Activated CD8-positive, alpha-beta T cell treated with anti-CD3 and anti-CD28 coated beads, Interleukin-2, amount 10 ng/mL, durations not matched to agents 7 days and 5 days (primary cell): ENCODE measurements at regions not wholly inside any gene's neighbourhood (a gene's known extent, or its start where the extent isn't known, plus 50 kb on each side); places are given as distances from the start of the nearest gene placed in this dataset.

ENCODE experiments used
- ATAC-seq: fragments of 150-1000 bp; cut with Tn5 transposase; one replicate; pipeline ENCODE4 v1.10.0; 2021; ENCODE audit warnings: moderate library complexity
- CTCF ChIA-PET: fragments of 350-600 bp; sonication (Branson Sonifier 250); formaldehyde crosslinking; loops from one replicate; lab custom pipeline; 2021; ENCODE audit warnings: antibody characterized with exemption; lab: Charles Lee
- POLR2A ChIA-PET: fragments of 350-600 bp; sonication (Branson Sonifier 250); formaldehyde crosslinking; loops from one replicate; lab custom pipeline; 2021; ENCODE audit warnings: antibody characterized with exemption; lab: Charles Lee
- DNase-seq: peaks from one replicate; pipeline ENCODE4 v3.0.0-alpha.2; 2020
- H3K27ac Mint-ChIP-seq: one replicate; pipeline ENCODE4 v1.8.0; 2021; ENCODE audit warnings: mild to moderate bottlenecking, mixed read lengths
- H3K27me3 Mint-ChIP-seq: one replicate; pipeline ENCODE4 v1.8.0; 2021; ENCODE audit warnings: low read depth, mixed read lengths
- H3K36me3 Mint-ChIP-seq: one replicate; pipeline ENCODE4 v1.8.0; 2021; ENCODE audit warnings: low read depth, mixed read lengths
- H3K4me1 Mint-ChIP-seq: one replicate; pipeline ENCODE4 v1.8.0; 2021; ENCODE audit warnings: low read depth, mixed read lengths
- H3K4me3 Mint-ChIP-seq: one replicate; pipeline ENCODE4 v1.8.0; 2021; ENCODE audit warnings: mild to moderate bottlenecking, mixed read lengths
- H3K9me3 Mint-ChIP-seq: one replicate; pipeline ENCODE4 v1.8.0; 2022; ENCODE audit warnings: mixed read lengths; ENCODE audit not compliant: insufficient read depth

GRCh38 chr16:86019446-86020047, 120.6 kb downstream of the IRF8 start:
- ATAC-seq (no peak), DNase-seq (no peak)
- ChIA-PET CTCF (interaction anchor here (1.8 to 17.5 kb wide), 2 partner anchors 33 to 198 kb away, joined by 6 to 222 read pairs; no protein-coding TSS in a partner anchor), POLR2A (no interaction called here)
- Mint-ChIP-seq H3K4me3 (no peak overlapping the region), H3K27ac (no peak overlapping the region), H3K9me3 (peaks cover 20% of the 10 kb centered on the region), H3K4me1 (peaks cover 9% of the 10 kb centered on the region), H3K36me3 (peaks cover 5% of the 10 kb centered on the region), H3K27me3 (peaks cover 33% of the 10 kb centered on the region)

- Mint-ChIP-seq H3K27ac (no peak overlapping the region), H3K27me3 (peaks cover 35% of the 10 kb centered on the region), H3K9me3 (peaks cover 20% of the 10 kb centered on the region), H3K36me3 (peaks cover 5% of the 10 kb centered on the region), H3K4me3 (no peak overlapping the region), H3K4me1 (peaks cover 8% of the 10 kb centered on the region)
- DNase-seq (no peak), ATAC-seq (no peak)
- ChIA-PET POLR2A (no interaction called here), CTCF (interaction anchor here (17.5 kb wide), 1 partner anchor 199 kb away, joined by 222 read pairs; no protein-coding TSS in a partner anchor)
Observed at GRCh38 chr16:86020971-86021370, 122.0 kb downstream of the IRF8 start.

GRCh38 chr16:86022381-86022960, 123.5 kb downstream of the IRF8 start:
- Mint-ChIP-seq H3K9me3 (peaks cover 20% of the 10 kb centered on the region), H3K36me3 (peaks cover 5% of the 10 kb centered on the region), H3K4me3 (no peak overlapping the region), H3K27me3 (peaks cover 31% of the 10 kb centered on the region), H3K27ac (no peak overlapping the region), H3K4me1 (peaks cover 8% of the 10 kb centered on the region)
- no peak for DNase-seq
- ATAC-seq: no peak
- ChIA-PET CTCF (interaction anchor here (1.4 to 17.5 kb wide), 2 partner anchors 35 to 201 kb away, joined by 3 to 222 read pairs; no protein-coding TSS in a partner anchor), POLR2A (interaction anchor here (0.9 to 1.1 kb wide), 2 partner anchors 8 to 251 kb away, joined by 3 read pairs; no protein-coding TSS in a partner anchor)

- ChIA-PET POLR2A (no interaction called here), CTCF (interaction anchor here (17.5 kb wide), 1 partner anchor 203 kb away, joined by 222 read pairs; no protein-coding TSS in a partner anchor)
- no peak for DNase-seq
- Mint-ChIP-seq H3K9me3 (peaks cover 16% of the 10 kb centered on the region), H3K36me3 (peaks cover 5% of the 10 kb centered on the region), H3K4me3 (no peak overlapping the region), H3K4me1 (no peaks in the 10 kb centered on the region), H3K27ac (no peak overlapping the region), H3K27me3 (peaks cover 26% of the 10 kb centered on the region)
- ATAC-seq: no peak
Observed at GRCh38 chr16:86024210-86024609, 125.2 kb downstream of the IRF8 start.

GRCh38 chr16:86025706-86026105, 126.7 kb downstream of the IRF8 start:
- ChIA-PET POLR2A (no interaction called here), CTCF (interaction anchor here (1.0 kb wide), 1 partner anchor 493 kb away, joined by 3 read pairs; no protein-coding TSS in a partner anchor)
- no peak for DNase-seq
- Mint-ChIP-seq H3K4me3 (no peak overlapping the region), H3K9me3 (peaks cover 8% of the 10 kb centered on the region), H3K4me1 (no peaks in the 10 kb centered on the region), H3K27me3 (peaks cover 19% of the 10 kb centered on the region), H3K36me3 (no peaks in the 10 kb centered on the region), H3K27ac (no peak overlapping the region)
- no peak for ATAC-seq

GRCh38 chr16:86026171-86026910, 127.4 kb downstream of the IRF8 start:
- ChIA-PET CTCF (no interaction called here), POLR2A (no interaction called here)
- DNase-seq: no peak
- H3K4me1 Mint-ChIP-seq: no peaks in the 10 kb centered on the region
- peaks cover 21% of the 10 kb centered on the region for H3K27me3 Mint-ChIP-seq
- H3K4me3 Mint-ChIP-seq: no peak overlapping the region
- no peak overlapping the region for H3K27ac Mint-ChIP-seq
- H3K9me3 Mint-ChIP-seq: peaks cover 8% of the 10 kb centered on the region
- ATAC-seq: no peak
- no peaks in the 10 kb centered on the region for H3K36me3 Mint-ChIP-seq

GRCh38 chr16:86026916-86027315, 128.0 kb downstream of the IRF8 start:
- ATAC-seq (no peak), DNase-seq (no peak)
- H3K36me3 Mint-ChIP-seq: no peaks in the 10 kb centered on the region
- peaks cover 8% of the 10 kb centered on the region for H3K9me3 Mint-ChIP-seq
- ChIA-PET POLR2A (no interaction called here), CTCF (no interaction called here)
- no peak overlapping the region for H3K4me3 Mint-ChIP-seq
- H3K27ac Mint-ChIP-seq: no peak overlapping the region
- H3K27me3 Mint-ChIP-seq: peaks cover 24% of the 10 kb centered on the region
- H3K4me1 Mint-ChIP-seq: no peaks in the 10 kb centered on the region

- no peaks in the 10 kb centered on the region for H3K36me3 Mint-ChIP-seq
- ATAC-seq: no peak
Observed at GRCh38 chr16:86027373-86028126, 128.6 kb downstream of the IRF8 start.

GRCh38 chr16:86029131-86029741, 130.3 kb downstream of the IRF8 start:
- H3K36me3 Mint-ChIP-seq: no peaks in the 10 kb centered on the region
- CTCF ChIA-PET: interaction anchor here (0.8 to 1.4 kb wide), 3 partner anchors 13 to 208 kb away, joined by 3 to 6 read pairs (median 3); no protein-coding TSS in a partner anchor
- no peaks in the 10 kb centered on the region for H3K9me3 Mint-ChIP-seq
- no peak overlapping the region for H3K27ac Mint-ChIP-seq
- POLR2A ChIA-PET: no interaction called here
- H3K27me3 Mint-ChIP-seq: peaks cover 25% of the 10 kb centered on the region
- no peak for DNase-seq
- ATAC-seq: no peak
- H3K4me3 Mint-ChIP-seq: no peak overlapping the region
- H3K4me1 Mint-ChIP-seq: no peaks in the 10 kb centered on the region

More at GRCh38 chr16:86027373-86028126, 128.6 kb downstream of the IRF8 start:
- CTCF ChIA-PET: no interaction called here
- DNase-seq: no peak
- Mint-ChIP-seq H3K4me1 (no peaks in the 10 kb centered on the region), H3K27ac (no peak overlapping the region), H3K9me3 (peaks cover 8% of the 10 kb centered on the region), H3K27me3 (peaks cover 27% of the 10 kb centered on the region), H3K4me3 (no peak overlapping the region)
- POLR2A ChIA-PET: no interaction called here

- Mint-ChIP-seq H3K27ac (no peak overlapping the region), H3K36me3 (no peaks in the 10 kb centered on the region), H3K9me3 (no peaks in the 10 kb centered on the region), H3K4me3 (no peak overlapping the region), H3K27me3 (peaks cover 25% of the 10 kb centered on the region), H3K4me1 (no peaks in the 10 kb centered on the region)
- ChIA-PET POLR2A (interaction anchor here (0.6 kb wide), 1 partner anchor 8 kb away, joined by 3 read pairs; no protein-coding TSS in a partner anchor), CTCF (interaction anchor here (1.2 to 1.3 kb wide), 2 partner anchors 13 to 14 kb away, joined by 3 to 6 read pairs; no protein-coding TSS in a partner anchor)
- ATAC-seq: no peak
- no peak for DNase-seq
Observed at GRCh38 chr16:86030116-86030515, 131.2 kb downstream of the IRF8 start.
